KMS-11 (cell line): ENCODE measurements at regions not wholly inside any gene's neighbourhood (a gene's known extent, or its start where the extent isn't known, plus 50 kb on each side); places are given as distances from the start of the nearest gene placed in this dataset.
"Not testable (repeated sequence)": the region's sequence is repeated elsewhere in the genome, so short reads cannot be mapped to it uniquely, and the experiment has no call there.

ENCODE experiments used
- H2AFZ ChIP-seq: fragments of 200-600 bp; sonication (generic); 2 replicates; pipeline ENCODE4 v1.6.1; 2016; ENCODE audit warnings: antibody characterized with exemption, mixed run types, low read depth
- H3K27ac ChIP-seq: fragments of 200-600 bp; sonication (generic); 2 replicates; pipeline ENCODE4 v1.6.1; 2016; ENCODE audit warnings: mild to moderate bottlenecking, mixed run types
- H3K27me3 ChIP-seq: fragments of 200-600 bp; sonication (generic); 2 replicates; pipeline ENCODE4 v1.6.1; 2017; ENCODE audit warnings: mild to moderate bottlenecking, low read depth, mixed run types, moderate library complexity; ENCODE audit not compliant: insufficient read depth
- H3K36me3 ChIP-seq: fragments of 200-600 bp; sonication (generic); 2 replicates; pipeline ENCODE4 v1.6.1; 2017; ENCODE audit warnings: mild to moderate bottlenecking, mixed run types; ENCODE audit not compliant: insufficient read depth
- H3K4me1 ChIP-seq: fragments of 200-600 bp; sonication (generic); 2 replicates; pipeline ENCODE4 v1.6.1; 2016; ENCODE audit warnings: mild to moderate bottlenecking, low read depth, mixed run types; ENCODE audit not compliant: poor library complexity, severe bottlenecking
- H3K4me2 ChIP-seq: fragments of 200-600 bp; sonication (generic); 2 replicates; pipeline ENCODE4 v1.7.0; 2016; ENCODE audit warnings: mild to moderate bottlenecking, mixed run types
- H3K4me3 ChIP-seq: fragments of 200-600 bp; sonication (generic); IDR thresholded peaks from 2 replicates; pipeline ENCODE4 v1.6.1; 2017; ENCODE audit warnings: low read depth, low read length, mixed read lengths; ENCODE audit not compliant: insufficient read depth
- H3K79me2 ChIP-seq: fragments of 200-600 bp; sonication (generic); 2 replicates; pipeline ENCODE4 v1.6.1; 2016; ENCODE audit warnings: low read depth, mixed run types; ENCODE audit not compliant: insufficient read depth
- H3K9ac ChIP-seq: fragments of 200-600 bp; sonication (generic); 2 replicates; pipeline ENCODE4 v1.6.1; 2016; ENCODE audit warnings: mild to moderate bottlenecking, mixed run types
- H4K20me1 ChIP-seq: fragments of 200-600 bp; sonication (generic); 2 replicates; pipeline ENCODE4 v1.6.1; 2016; ENCODE audit warnings: mild to moderate bottlenecking, mixed run types; ENCODE audit not compliant: insufficient read depth
- TF ChIP-seq, protein P1 (sequence below): fragments of 200-600 bp; sonication (generic); conservative IDR thresholded peaks from 2 replicates; pipeline ENCODE4 v1.6.1; 2017; ENCODE audit warnings: low read depth, mild to moderate bottlenecking, antibody characterized with exemption, low read length, moderate library complexity, mixed read lengths

- no peaks in the 10 kb centered on the region for H3K27me3 ChIP-seq
- H3K36me3 ChIP-seq, result no peaks in the 10 kb centered on the region
- no peak overlapping the region for H2AFZ ChIP-seq
- no peaks in the 10 kb centered on the region for H3K4me1 ChIP-seq
- H3K4me3 ChIP-seq, result no peak overlapping the region
- H3K79me2 ChIP-seq, result no peaks in the 10 kb centered on the region
- no peak overlapping the region for H3K9ac ChIP-seq
- no peak overlapping the region for H3K27ac ChIP-seq
- no peak overlapping the region for H3K4me2 ChIP-seq
- H4K20me1 ChIP-seq, result no peaks in the 10 kb centered on the region
- TF ChIP-seq, protein P1, sequence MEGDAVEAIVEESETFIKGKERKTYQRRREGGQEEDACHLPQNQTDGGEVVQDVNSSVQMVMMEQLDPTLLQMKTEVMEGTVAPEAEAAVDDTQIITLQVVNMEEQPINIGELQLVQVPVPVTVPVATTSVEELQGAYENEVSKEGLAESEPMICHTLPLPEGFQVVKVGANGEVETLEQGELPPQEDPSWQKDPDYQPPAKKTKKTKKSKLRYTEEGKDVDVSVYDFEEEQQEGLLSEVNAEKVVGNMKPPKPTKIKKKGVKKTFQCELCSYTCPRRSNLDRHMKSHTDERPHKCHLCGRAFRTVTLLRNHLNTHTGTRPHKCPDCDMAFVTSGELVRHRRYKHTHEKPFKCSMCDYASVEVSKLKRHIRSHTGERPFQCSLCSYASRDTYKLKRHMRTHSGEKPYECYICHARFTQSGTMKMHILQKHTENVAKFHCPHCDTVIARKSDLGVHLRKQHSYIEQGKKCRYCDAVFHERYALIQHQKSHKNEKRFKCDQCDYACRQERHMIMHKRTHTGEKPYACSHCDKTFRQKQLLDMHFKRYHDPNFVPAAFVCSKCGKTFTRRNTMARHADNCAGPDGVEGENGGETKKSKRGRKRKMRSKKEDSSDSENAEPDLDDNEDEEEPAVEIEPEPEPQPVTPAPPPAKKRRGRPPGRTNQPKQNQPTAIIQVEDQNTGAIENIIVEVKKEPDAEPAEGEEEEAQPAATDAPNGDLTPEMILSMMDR, result no peak
Measured at GRCh38 chr11:82523141-82523540, 210.5 kb downstream of the FAM181B start.

- no peak overlapping the region for H3K27ac ChIP-seq
- H2AFZ ChIP-seq, result no peak overlapping the region
- H3K4me2 ChIP-seq, result no peak overlapping the region
- H3K79me2 ChIP-seq, result no peaks in the 10 kb centered on the region
- no peaks in the 10 kb centered on the region for H3K4me1 ChIP-seq
- no peaks in the 10 kb centered on the region for H4K20me1 ChIP-seq
- H3K36me3 ChIP-seq, result no peaks in the 10 kb centered on the region
- no peak overlapping the region for H3K4me3 ChIP-seq
- TF ChIP-seq, protein P1, result no peak
- H3K9ac ChIP-seq, result no peak overlapping the region
- no peaks in the 10 kb centered on the region for H3K27me3 ChIP-seq
Measured at GRCh38 chr11:82521427-82521826, 212.2 kb downstream of the FAM181B start.

DNA sequence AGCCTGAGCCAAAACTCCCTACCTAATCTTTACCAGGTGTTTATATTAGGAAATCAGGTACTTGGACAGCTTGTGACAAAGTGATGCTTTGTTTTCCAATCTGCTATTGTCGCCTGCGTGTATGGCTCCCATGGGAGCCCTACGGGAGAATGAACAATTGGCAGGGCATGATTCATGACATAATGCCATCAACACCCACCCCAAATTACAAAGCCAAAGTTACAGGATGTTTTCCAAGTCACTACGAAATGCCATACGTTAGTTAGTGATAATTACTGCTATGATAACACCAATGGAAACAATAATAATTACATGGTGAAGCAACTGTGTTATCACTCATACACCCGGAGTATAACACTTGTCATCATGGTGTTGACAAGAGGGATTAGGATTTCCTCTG lies 226.4 kb downstream of the FAM181B start:
- H3K27ac ChIP-seq, result no peak overlapping the region
- H3K4me2 ChIP-seq, result no peak overlapping the region
- H2AFZ ChIP-seq, result no peak overlapping the region
- H3K27me3 ChIP-seq, result no peaks in the 10 kb centered on the region
- TF ChIP-seq, protein P1, result no peak
- no peaks in the 10 kb centered on the region for H3K79me2 ChIP-seq
- H3K4me1 ChIP-seq, result no peaks in the 10 kb centered on the region
- H3K36me3 ChIP-seq, result no peaks in the 10 kb centered on the region
- no peak overlapping the region for H3K4me3 ChIP-seq
- H3K9ac ChIP-seq, result no peak overlapping the region
- H4K20me1 ChIP-seq, result no peaks in the 10 kb centered on the region

GRCh38 chr11:82505379-82505778 lies 228.3 kb downstream of the FAM181B start:
- H4K20me1 ChIP-seq, result no peaks in the 10 kb centered on the region
- TF ChIP-seq, protein P1, result no peak
- no peak overlapping the region for H3K4me2 ChIP-seq
- H3K4me3 ChIP-seq, result no peak overlapping the region
- H2AFZ ChIP-seq, result no peak overlapping the region
- no peaks in the 10 kb centered on the region for H3K27me3 ChIP-seq
- no peak overlapping the region for H3K9ac ChIP-seq
- H3K36me3 ChIP-seq, result no peaks in the 10 kb centered on the region
- no peak overlapping the region for H3K27ac ChIP-seq
- no peaks in the 10 kb centered on the region for H3K79me2 ChIP-seq
- H3K4me1 ChIP-seq, result no peaks in the 10 kb centered on the region

DNA sequence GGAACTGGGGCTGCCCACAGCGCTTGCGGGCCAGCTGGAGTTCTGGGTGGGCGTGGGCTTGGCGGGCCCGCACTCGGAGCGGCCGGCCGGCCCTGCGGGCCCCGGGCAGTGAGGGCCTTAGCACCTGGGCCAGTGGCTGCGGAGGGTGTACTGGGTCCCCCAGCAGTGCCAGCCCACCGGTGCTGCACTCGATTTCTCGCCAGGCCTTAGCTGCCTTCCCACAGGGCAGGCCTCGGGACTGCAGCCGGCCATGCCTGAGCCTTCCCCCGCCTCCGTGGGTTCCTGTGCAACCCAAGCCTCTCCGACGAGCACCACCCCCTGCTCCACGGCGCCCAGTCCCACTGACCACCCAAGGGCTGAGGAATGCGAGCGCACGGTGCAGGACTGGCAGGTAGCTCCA lies 232.5 kb downstream of the FAM181B start:
- not testable (repeated sequence) for H3K4me2 ChIP-seq, H3K4me1 ChIP-seq, H3K36me3 ChIP-seq, H2AFZ ChIP-seq, H3K9ac ChIP-seq, H3K27me3 ChIP-seq, H4K20me1 ChIP-seq, H3K27ac ChIP-seq, H3K4me3 ChIP-seq, H3K79me2 ChIP-seq
